GM12878 (cell line): ENCODE measurements at regions not wholly inside any gene's neighbourhood (a gene's known extent, or its start where the extent isn't known, plus 50 kb on each side); places are given as distances from the start of the nearest gene placed in this dataset.

Source experiments
- ATAC-seq: fragments of 200-7000 bp; cut with Tn5 transposase; 3 replicates; pipeline ENCODE4 v1.9.1; 2020; ENCODE audit warnings: mild to moderate bottlenecking, moderate library complexity
- BruUV-seq: library from RNA; stranded (reverse); fragments of 400-500 nt; replicated peaks from 2 replicates; lab custom pipeline; 2021; lab: Mats Ljungman, UMichigan
- CTCF ChIA-PET: fragments of 300-600 bp; sonication (Branson Sonifier 250); formaldehyde crosslinking; extraction: SDS; loops from one replicate; lab custom pipeline; 2021; ENCODE audit warnings: inconsistent platforms; lab: Yijun Ruan, JAX
- POLR2A ChIA-PET: fragments of 350-600 bp; formaldehyde crosslinking; extraction: SDS; loops from one replicate; lab custom pipeline; 2021; ENCODE audit warnings: inconsistent platforms; lab: Charles Lee
- RAD21 ChIA-PET: fragments of 300-600 bp; sonication (Branson Sonifier 250); formaldehyde crosslinking; loops from one replicate; lab custom pipeline; 2023; ENCODE audit warnings: antibody characterized with exemption; ENCODE audit not compliant: unreplicated experiment; lab: Charles Lee
- SMC1A ChIA-PET: fragments of 300-600 bp; sonication (Branson Sonifier 250); formaldehyde crosslinking; loops from one replicate; lab custom pipeline; 2023; ENCODE audit not compliant: unreplicated experiment, uncharacterized antibody; lab: Charles Lee
- DNase-seq: peaks from one replicate; pipeline ENCODE4 v3.0.0-alpha.2; 2011; ENCODE audit warnings: low read depth, low spot score
- FAIRE-seq: peaks from 3 replicates; lab custom pipeline; 2011; peaks lifted over from hg19 to GRCh38; lab: Jason Lieb, UNC
- H2AFZ ChIP-seq: 2 replicates; pipeline ENCODE4 v1.6.0; 2011; ENCODE audit warnings: low read depth, low read length, control low read depth; ENCODE audit not compliant: control insufficient read depth
- H3K27ac ChIP-seq: 2 replicates; pipeline ENCODE4 v1.5.1; 2011; ENCODE audit warnings: control low read depth; ENCODE audit not compliant: control insufficient read depth, insufficient read depth
- H3K27me3 ChIP-seq, 2 experiments: replicated peaks in 1 of 2; 2 replicates each; pipeline versions ENCODE4 v1.6.0 to v1.6.1; 2011; ENCODE audit warnings: low read length in 1 of 2; ENCODE audit not compliant: control insufficient read depth in 2 of 2, insufficient read depth in 2 of 2
- H3K36me3 ChIP-seq, 2 experiments: 2 replicates each; pipeline ENCODE4 v1.5.1; 2011; ENCODE audit warnings: low read length in 1 of 2; ENCODE audit not compliant: control insufficient read depth in 2 of 2, insufficient read depth in 2 of 2
- H3K4me1 ChIP-seq: 2 replicates; pipeline ENCODE4 v1.6.1; 2011; ENCODE audit warnings: mild to moderate bottlenecking, low read length, moderate library complexity, mixed read lengths; ENCODE audit not compliant: control insufficient read depth, insufficient read depth
- H3K4me2 ChIP-seq: 2 replicates; pipeline ENCODE4 v1.6.0; 2011; ENCODE audit warnings: control low read depth; ENCODE audit not compliant: control insufficient read depth, insufficient read depth
- H3K4me3 ChIP-seq: fragments of 200-600 bp; sonication (generic); 2 replicates; pipeline ENCODE4 v1.5.1; 2016
- H3K79me2 ChIP-seq: 2 replicates; pipeline ENCODE4 v1.6.0; 2011; ENCODE audit warnings: low read length; ENCODE audit not compliant: control insufficient read depth, insufficient read depth
- H3K9ac ChIP-seq: 2 replicates; pipeline ENCODE4 v1.8.0; 2011; ENCODE audit warnings: low read length, control low read depth, mixed read lengths; ENCODE audit not compliant: control insufficient read depth, insufficient read depth
- H3K9me3 ChIP-seq: replicated peaks from 3 replicates; pipeline ENCODE4 v1.5.1; 2011; ENCODE audit warnings: mild to moderate bottlenecking, low read length; ENCODE audit not compliant: control insufficient read depth, insufficient read depth
- H4K20me1 ChIP-seq: 2 replicates; pipeline ENCODE4 v1.6.0; 2011; ENCODE audit not compliant: control insufficient read depth, insufficient read depth
- BRCA1 ChIP-seq: IDR thresholded peaks from 2 replicates; pipeline ENCODE4 v1.6.1; 2011; ENCODE audit warnings: low read depth, low read length, improper control_type of control experiment
- CREB1 ChIP-seq: IDR thresholded peaks from 2 replicates; pipeline ENCODE4 v1.6.1; 2012; ENCODE audit warnings: low read depth, mild to moderate bottlenecking, inconsistent platforms
- DPF2 ChIP-seq: fragments of 450-650 bp; IDR thresholded peaks from 2 replicates; pipeline ENCODE4 v1.6.1; 2017; ENCODE audit warnings: mild to moderate bottlenecking
- ESRRA ChIP-seq: IDR thresholded peaks from 2 replicates; pipeline ENCODE4 v1.6.1; 2012; ENCODE audit warnings: mild to moderate bottlenecking, low read length, improper control_type of control experiment
- NFXL1 ChIP-seq: fragments of 450-650 bp; IDR thresholded peaks from 2 replicates; pipeline ENCODE4 v1.6.1; 2017; ENCODE audit warnings: antibody characterized with exemption, mild to moderate bottlenecking, borderline replicate concordance
- POLR2AphosphoS5 ChIP-seq: IDR thresholded peaks from 2 replicates; pipeline ENCODE4 v1.6.1; 2011; ENCODE audit warnings: mild to moderate bottlenecking, low read length, inconsistent platforms
- SIN3A ChIP-seq: IDR thresholded peaks from 2 replicates; pipeline ENCODE4 v1.6.1; 2012; ENCODE audit warnings: low read depth, low read length, improper control_type of control experiment
- SMAD5 ChIP-seq: IDR thresholded peaks from 2 replicates; pipeline ENCODE4 v1.6.1; 2016; ENCODE audit warnings: antibody characterized with exemption, low read depth
- SMC3 ChIP-seq: IDR thresholded peaks from 2 replicates; pipeline ENCODE4 v1.6.1; 2011; ENCODE audit warnings: low read length, improper control_type of control experiment, borderline replicate concordance
- SREBF1 ChIP-seq: IDR thresholded peaks from 2 replicates; pipeline ENCODE4 v1.6.1; 2012; ENCODE audit warnings: mild to moderate bottlenecking, low read length
- SUPT20H ChIP-seq: IDR thresholded peaks from 2 replicates; pipeline ENCODE4 v1.6.1; 2011; ENCODE audit warnings: low read depth, mild to moderate bottlenecking, low read length, moderate library complexity, borderline replicate concordance; ENCODE audit not compliant: control insufficient read depth
- SUZ12 ChIP-seq: fragments of 200-600 bp; sonication (generic); IDR thresholded peaks from one replicate; pipeline ENCODE4 v1.6.1; 2018; ENCODE audit warnings: antibody characterized with exemption, mild to moderate bottlenecking; ENCODE audit not compliant: unreplicated experiment
- WGBS: methylation state at CpG from one replicate; pipeline ENCODE4 v1.1.6; 2016; ENCODE audit warnings: low lambda C conversion rate; ENCODE audit not compliant: insufficient replicate concordance, insufficient coverage; ENCODE audit errors: missing lambda C conversion rate; 5-methylcytosine and 5-hydroxymethylcytosine counted together
- in situ Hi-C: fragments of 300-500 bp; cut with MboI; formaldehyde crosslinking; loops from 9 replicates; pipeline ENCODE4 v1.14.3; 2018; ENCODE audit warnings: mixed read lengths
- intact Hi-C: fragments of 100-400 bp; cut with micrococcal nuclease; formaldehyde crosslinking; loops from one replicate; pipeline ENCODE4 v1.14.2; 2022; ENCODE audit not compliant: unreplicated experiment
- TF ChIP-seq, protein P1 (sequence below): fragments of 450-650 bp; IDR thresholded peaks from 2 replicates; pipeline ENCODE4 v1.6.1; 2017; ENCODE audit warnings: mild to moderate bottlenecking, low read depth, inconsistent platforms; ENCODE audit not compliant: poor library complexity, severe bottlenecking
- TF ChIP-seq, protein P2 (sequence below): fragments of 450-650 bp; IDR thresholded peaks from 2 replicates; pipeline ENCODE4 v1.6.1; 2018; ENCODE audit warnings: mild to moderate bottlenecking, low read depth, moderate library complexity; ENCODE audit not compliant: partially characterized antibody

DNA sequence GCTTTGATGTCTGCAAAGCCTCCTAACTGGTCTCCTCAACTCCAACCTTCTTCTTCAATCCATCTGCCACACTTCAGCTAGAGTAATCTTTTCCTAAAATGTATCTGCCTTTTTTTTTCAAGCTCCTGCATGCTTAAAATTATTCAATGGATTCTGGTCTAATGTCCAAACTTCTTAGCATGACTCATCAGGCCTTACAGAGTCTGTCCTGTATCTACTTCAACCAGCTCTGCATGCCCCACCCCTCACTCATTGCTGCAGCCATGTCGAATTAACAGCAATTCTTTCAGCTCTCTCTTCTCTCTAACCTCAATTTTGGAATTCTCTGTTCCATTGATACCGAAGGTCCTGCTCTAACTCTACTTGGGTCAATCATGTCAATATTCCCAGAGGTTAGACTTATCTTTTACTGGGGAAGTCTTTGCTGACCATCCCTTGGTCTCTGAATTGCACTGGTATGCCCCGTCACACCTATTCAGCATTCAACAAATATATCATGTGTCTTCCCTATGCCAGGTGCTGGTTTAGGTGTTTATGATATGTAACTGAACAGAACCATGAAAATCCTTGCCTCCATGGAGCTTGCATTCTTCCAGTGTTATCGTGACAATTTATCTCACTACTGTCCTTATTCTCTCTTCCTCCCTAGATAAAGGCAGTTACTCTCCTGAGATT, 88.5 kb upstream of the NANOGP8 start:
- H3K4me3 ChIP-seq, result no peak overlapping the region
- SMC1A ChIA-PET, result no interaction called here
- H3K9ac ChIP-seq, result no peak overlapping the region
- intact Hi-C loops, result no loop called here
- no peak for TF ChIP-seq SMC3
- TF ChIP-seq, protein P1, sequence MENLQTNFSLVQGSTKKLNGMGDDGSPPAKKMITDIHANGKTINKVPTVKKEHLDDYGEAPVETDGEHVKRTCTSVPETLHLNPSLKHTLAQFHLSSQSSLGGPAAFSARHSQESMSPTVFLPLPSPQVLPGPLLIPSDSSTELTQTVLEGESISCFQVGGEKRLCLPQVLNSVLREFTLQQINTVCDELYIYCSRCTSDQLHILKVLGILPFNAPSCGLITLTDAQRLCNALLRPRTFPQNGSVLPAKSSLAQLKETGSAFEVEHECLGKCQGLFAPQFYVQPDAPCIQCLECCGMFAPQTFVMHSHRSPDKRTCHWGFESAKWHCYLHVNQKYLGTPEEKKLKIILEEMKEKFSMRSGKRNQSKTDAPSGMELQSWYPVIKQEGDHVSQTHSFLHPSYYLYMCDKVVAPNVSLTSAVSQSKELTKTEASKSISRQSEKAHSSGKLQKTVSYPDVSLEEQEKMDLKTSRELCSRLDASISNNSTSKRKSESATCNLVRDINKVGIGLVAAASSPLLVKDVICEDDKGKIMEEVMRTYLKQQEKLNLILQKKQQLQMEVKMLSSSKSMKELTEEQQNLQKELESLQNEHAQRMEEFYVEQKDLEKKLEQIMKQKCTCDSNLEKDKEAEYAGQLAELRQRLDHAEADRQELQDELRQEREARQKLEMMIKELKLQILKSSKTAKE, result no peak
- TF ChIP-seq POLR2AphosphoS5, result no peak
- no peak for TF ChIP-seq DPF2
- no peak for TF ChIP-seq NFXL1
- TF ChIP-seq, all 136 proteins: peak for 0
- Histone ChIP-seq H3K9me3 (no peaks in the 10 kb centered on the region), H3K79me2 (no peaks in the 10 kb centered on the region), H3K4me1 (no peaks in the 10 kb centered on the region), H3K27ac (no peak overlapping the region), H3K36me3 (no peaks in the 10 kb centered on the region), H2AFZ (no peak overlapping the region), H3K4me2 (no peak overlapping the region), H3K27me3 (no peaks in the 10 kb centered on the region), H4K20me1 (no peaks in the 10 kb centered on the region)
- WGBS, result 46% methylated on average over 4 of the region's 4 CpGs
- ChIA-PET RAD21 (no interaction called here), POLR2A (no interaction called here), CTCF (no interaction called here)
- no TSS peak for BruUV-seq
- ATAC-seq (no peak), FAIRE-seq (no peak), DNase-seq (no peak)
- in situ Hi-C loops, result no loop called here

DNA sequence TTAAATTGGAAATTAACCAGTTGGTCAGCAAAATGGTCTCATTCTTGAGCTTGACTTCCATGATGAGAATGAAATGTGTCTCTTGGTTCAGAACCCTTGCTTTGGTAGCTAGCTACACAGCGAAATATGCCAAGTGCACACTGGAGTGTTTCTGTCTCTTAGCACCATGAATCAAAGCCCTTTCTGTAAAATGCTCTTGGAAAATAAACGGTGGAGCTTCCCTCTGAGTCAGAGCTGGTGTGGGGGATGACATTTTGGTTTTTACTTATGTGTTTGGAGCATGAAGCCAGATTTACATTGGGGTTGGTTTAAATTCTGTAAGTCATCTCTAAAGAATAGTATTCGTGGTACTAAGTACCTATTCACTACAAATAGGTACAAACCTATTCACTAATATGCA, 85.1 kb upstream of the NANOGP8 start:
- Histone ChIP-seq H4K20me1 (no peaks in the 10 kb centered on the region), H3K27me3 (no peaks in the 10 kb centered on the region)
- TF ChIP-seq ESRRA, result no peak
- no peak for TF ChIP-seq CREB1
- no peak for TF ChIP-seq BRCA1
- TF ChIP-seq SIN3A, result no peak
- TF ChIP-seq SMAD5, result no peak
- no peak for TF ChIP-seq SUZ12
- TF ChIP-seq, protein P2, sequence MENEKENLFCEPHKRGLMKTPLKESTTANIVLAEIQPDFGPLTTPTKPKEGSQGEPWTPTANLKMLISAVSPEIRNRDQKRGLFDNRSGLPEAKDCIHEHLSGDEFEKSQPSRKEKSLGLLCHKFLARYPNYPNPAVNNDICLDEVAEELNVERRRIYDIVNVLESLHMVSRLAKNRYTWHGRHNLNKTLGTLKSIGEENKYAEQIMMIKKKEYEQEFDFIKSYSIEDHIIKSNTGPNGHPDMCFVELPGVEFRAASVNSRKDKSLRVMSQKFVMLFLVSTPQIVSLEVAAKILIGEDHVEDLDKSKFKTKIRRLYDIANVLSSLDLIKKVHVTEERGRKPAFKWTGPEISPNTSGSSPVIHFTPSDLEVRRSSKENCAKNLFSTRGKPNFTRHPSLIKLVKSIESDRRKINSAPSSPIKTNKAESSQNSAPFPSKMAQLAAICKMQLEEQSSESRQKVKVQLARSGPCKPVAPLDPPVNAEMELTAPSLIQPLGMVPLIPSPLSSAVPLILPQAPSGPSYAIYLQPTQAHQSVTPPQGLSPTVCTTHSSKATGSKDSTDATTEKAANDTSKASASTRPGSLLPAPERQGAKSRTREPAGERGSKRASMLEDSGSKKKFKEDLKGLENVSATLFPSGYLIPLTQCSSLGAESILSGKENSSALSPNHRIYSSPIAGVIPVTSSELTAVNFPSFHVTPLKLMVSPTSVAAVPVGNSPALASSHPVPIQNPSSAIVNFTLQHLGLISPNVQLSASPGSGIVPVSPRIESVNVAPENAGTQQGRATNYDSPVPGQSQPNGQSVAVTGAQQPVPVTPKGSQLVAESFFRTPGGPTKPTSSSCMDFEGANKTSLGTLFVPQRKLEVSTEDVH, result no peak
- TF ChIP-seq SUPT20H, result no peak
- TF ChIP-seq SREBF1, result no peak
- TF ChIP-seq, all 136 proteins: peak for 0
- FAIRE-seq (no peak), DNase-seq (no peak), ATAC-seq (no peak)
- ChIA-PET RAD21 (no interaction called here), POLR2A (no interaction called here), CTCF (no interaction called here), SMC1A (interaction anchor here (1.3 to 1.9 kb wide), 2 partner anchors 13 to 19 kb away, joined by 3 to 10 read pairs; no protein-coding TSS in a partner anchor)
- intact Hi-C loops, result no loop called here
- Histone ChIP-seq H3K9me3 (no peaks in the 10 kb centered on the region), H3K4me2 (no peak overlapping the region), H3K27ac (no peak overlapping the region), H2AFZ (no peak overlapping the region), H3K79me2 (no peaks in the 10 kb centered on the region), H3K4me1 (no peaks in the 10 kb centered on the region), H3K9ac (no peak overlapping the region), H3K4me3 (no peak overlapping the region), H3K36me3 (no peaks in the 10 kb centered on the region)
- in situ Hi-C loops, result no loop called here
- 9% methylated on average over 3 of the region's 3 CpGs for WGBS
- BruUV-seq, result no TSS peak
